ENCODE measurements at regions not wholly inside any gene's neighbourhood (a gene's known extent, or its start where the extent isn't known, plus 50 kb on each side); places are given as distances from the start of the nearest gene placed in this dataset.
"Not testable (repeated sequence)": the region's sequence is repeated elsewhere in the genome, so short reads cannot be mapped to it uniquely, and the experiment has no call there.

- Mint-ChIP-seq H3K4me3 (no peak overlapping the region), H3K36me3 (no peaks in the 10 kb centered on the region), H3K4me1 (ENCODE audit: low read depth in 2 of 2) (no peaks in the 10 kb centered on the region), H3K27me3 (no peaks in the 10 kb centered on the region), H3K9me3 (peaks cover 11% of the 10 kb centered on the region), H3K27ac (no peak overlapping the region)
- DNase-seq (ENCODE audit: low spot score) (no peak), ATAC-seq (no peak)
Observed at GRCh38 chr13:34719060-34719875, 222.8 kb upstream of the NBEA start.

GRCh38 chr13:34720618-34721017 lies 221.5 kb upstream of the NBEA start:
- Mint-ChIP-seq H3K27ac (no peak overlapping the region), H3K36me3 (no peaks in the 10 kb centered on the region), H3K27me3 (no peaks in the 10 kb centered on the region), H3K9me3 (peaks cover 9% of the 10 kb centered on the region), H3K4me1 (ENCODE audit: low read depth in 2 of 2) (no peaks in the 10 kb centered on the region), H3K4me3 (no peak overlapping the region)
- DNase-seq (ENCODE audit: low spot score) (no peak), ATAC-seq (no peak)

- H3K36me3 Mint-ChIP-seq = no peaks in the 10 kb centered on the region
- no peak overlapping the region for H3K4me3 Mint-ChIP-seq
- ATAC-seq (no peak), DNase-seq (ENCODE audit: low spot score) (no peak)
- H3K27me3 Mint-ChIP-seq = no peaks in the 10 kb centered on the region
- peaks cover 9% of the 10 kb centered on the region for H3K9me3 Mint-ChIP-seq
- H3K4me1 Mint-ChIP-seq (ENCODE audit: low read depth in 2 of 2) = no peaks in the 10 kb centered on the region
- no peak overlapping the region for H3K27ac Mint-ChIP-seq
Observed at GRCh38 chr13:34721631-34722595, 220.2 kb upstream of the NBEA start.

DNA sequence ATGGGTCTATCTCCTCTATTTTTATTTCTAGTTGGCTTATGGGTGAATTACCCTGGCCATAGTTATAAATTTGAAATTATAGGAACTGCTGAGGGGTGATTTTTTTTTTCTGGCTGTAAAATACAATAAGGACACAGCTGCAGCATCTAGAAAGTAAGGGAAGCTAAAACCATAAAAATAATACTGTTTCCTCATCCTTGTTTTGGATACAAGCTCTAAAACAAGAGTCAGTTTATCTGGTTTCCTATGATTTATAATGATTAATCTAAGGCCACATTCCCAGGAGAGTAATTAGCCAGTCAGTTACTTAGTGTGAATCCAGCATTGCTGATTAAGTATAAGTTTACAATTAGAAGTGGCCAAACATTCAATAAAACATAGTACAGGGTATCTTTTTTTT lies 219.1 kb upstream of the NBEA start:
- Mint-ChIP-seq H3K4me3 (no peak overlapping the region), H3K27me3 (no peaks in the 10 kb centered on the region), H3K4me1 (ENCODE audit: low read depth in 2 of 2) (no peaks in the 10 kb centered on the region), H3K27ac (no peak overlapping the region), H3K36me3 (no peaks in the 10 kb centered on the region), H3K9me3 (peaks cover 3% of the 10 kb centered on the region)
- DNase-seq (ENCODE audit: low spot score) = no peak
- no peak for ATAC-seq

DNA sequence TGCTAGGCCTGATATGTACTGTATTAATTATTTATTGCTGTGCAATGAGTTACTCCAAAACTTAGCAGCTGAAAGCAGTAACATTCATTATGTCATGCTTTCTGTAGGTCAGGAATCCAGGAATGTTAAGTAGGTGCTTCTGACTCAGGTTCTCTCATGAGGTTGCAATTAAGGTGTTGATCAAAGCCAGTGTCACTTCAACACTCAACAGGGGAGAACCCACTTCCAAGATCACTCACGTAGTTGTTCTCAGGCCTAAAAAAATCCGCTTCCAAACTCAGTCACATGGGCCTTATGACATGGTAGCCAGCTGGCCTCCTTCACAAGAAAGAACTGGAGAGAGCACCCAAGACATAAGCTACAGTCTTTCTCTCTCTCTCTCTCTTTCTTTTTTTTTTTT lies 211.1 kb upstream of the NBEA start:
- H3K9me3 Mint-ChIP-seq = peaks cover 20% of the 10 kb centered on the region
- H3K4me1 Mint-ChIP-seq (ENCODE audit: low read depth in 2 of 2) = no peaks in the 10 kb centered on the region
- no peak overlapping the region for H3K4me3 Mint-ChIP-seq
- DNase-seq (ENCODE audit: low spot score) = no peak
- no peak for ATAC-seq
- H3K27ac Mint-ChIP-seq = no peak overlapping the region
- no peaks in the 10 kb centered on the region for H3K27me3 Mint-ChIP-seq
- no peaks in the 10 kb centered on the region for H3K36me3 Mint-ChIP-seq

GRCh38 chr13:34731486-34731885 lies 210.6 kb upstream of the NBEA start:
- H3K4me3 Mint-ChIP-seq = no peak overlapping the region

DNA sequence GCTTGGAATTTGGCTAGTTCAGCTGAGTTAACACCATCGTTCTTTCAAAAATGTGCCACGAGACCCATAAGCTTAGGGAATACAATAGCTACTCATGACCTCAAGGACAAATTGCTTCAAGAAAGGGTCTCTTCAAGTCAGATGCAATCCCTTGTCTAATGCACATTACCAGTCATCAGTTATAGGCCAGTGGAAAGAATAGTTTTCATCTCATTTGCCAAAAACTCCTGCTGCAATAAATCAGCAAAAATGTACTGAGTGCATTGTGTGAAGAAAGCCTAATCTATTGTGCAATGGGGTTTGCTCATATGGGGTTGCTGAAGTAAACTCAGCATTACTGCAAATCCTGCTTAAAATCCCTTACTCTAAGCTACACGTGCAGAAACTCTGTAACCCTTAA lies 208.3 kb upstream of the NBEA start:
- Mint-ChIP-seq H3K9me3 (peaks cover 17% of the 10 kb centered on the region), H3K4me3 (no peak overlapping the region), H3K27me3 (no peaks in the 10 kb centered on the region), H3K27ac (no peak overlapping the region), H3K4me1 (ENCODE audit: low read depth in 2 of 2) (no peaks in the 10 kb centered on the region), H3K36me3 (no peaks in the 10 kb centered on the region)
- DNase-seq (ENCODE audit: low spot score) (no peak), ATAC-seq (no peak)

More at GRCh38 chr13:34731486-34731885, 210.6 kb upstream of the NBEA start:
- ATAC-seq (no peak), DNase-seq (ENCODE audit: low spot score) (no peak)
- Mint-ChIP-seq H3K4me1 (ENCODE audit: low read depth in 2 of 2) (no peaks in the 10 kb centered on the region), H3K36me3 (no peaks in the 10 kb centered on the region), H3K9me3 (peaks cover 20% of the 10 kb centered on the region), H3K27me3 (no peaks in the 10 kb centered on the region), H3K27ac (no peak overlapping the region)

- DNase-seq (ENCODE audit: low spot score) (no peak), ATAC-seq (no peak)
- no peak overlapping the region for H3K4me3 Mint-ChIP-seq
- H3K4me1 Mint-ChIP-seq (ENCODE audit: low read depth in 2 of 2) = no peaks in the 10 kb centered on the region
- H3K9me3 Mint-ChIP-seq = peaks cover 10% of the 10 kb centered on the region
- no peak overlapping the region for H3K27ac Mint-ChIP-seq
- H3K27me3 Mint-ChIP-seq = no peaks in the 10 kb centered on the region
- H3K36me3 Mint-ChIP-seq = no peaks in the 10 kb centered on the region
Observed at GRCh38 chr13:34734932-34735331, 207.1 kb upstream of the NBEA start.

- Mint-ChIP-seq H3K9me3 (peaks cover 15% of the 10 kb centered on the region), H3K4me3 (no peak overlapping the region), H3K36me3 (no peaks in the 10 kb centered on the region), H3K27ac (no peak overlapping the region), H3K4me1 (ENCODE audit: low read depth in 2 of 2) (no peaks in the 10 kb centered on the region), H3K27me3 (no peaks in the 10 kb centered on the region)
- DNase-seq (ENCODE audit: low spot score) = no peak
- no peak for ATAC-seq
Observed at GRCh38 chr13:34738254-34738992, 203.6 kb upstream of the NBEA start.

- not testable (repeated sequence) for ATAC-seq; DNase-seq (ENCODE audit: low spot score); H3K4me3 Mint-ChIP-seq; H3K36me3 Mint-ChIP-seq; H3K27ac Mint-ChIP-seq; H3K4me1 Mint-ChIP-seq (ENCODE audit: low read depth in 2 of 2); H3K27me3 Mint-ChIP-seq
- peaks cover 27% of the 10 kb centered on the region for H3K9me3 Mint-ChIP-seq
Observed at GRCh38 chr13:34747056-34747455, 195.0 kb upstream of the NBEA start.

DNA sequence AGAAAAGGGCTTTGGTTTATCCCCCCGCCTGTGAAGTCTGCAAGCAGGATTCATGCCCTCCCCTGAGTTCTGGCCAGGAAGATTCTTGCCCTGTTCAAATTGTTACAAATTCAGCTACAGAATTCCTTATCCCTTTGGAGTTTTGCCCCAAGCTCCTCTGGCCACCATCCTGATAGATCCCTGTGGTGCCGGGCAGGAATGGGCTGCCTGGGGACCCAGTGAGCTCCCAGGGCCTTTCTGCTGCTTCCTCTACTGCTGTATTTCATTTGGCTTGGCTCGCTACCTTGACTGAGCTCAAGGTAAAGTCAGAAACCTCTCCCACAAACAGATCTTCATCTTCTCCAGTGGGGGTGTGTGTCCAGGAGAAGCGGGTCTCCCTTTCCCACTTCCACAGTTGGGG lies 194.6 kb upstream of the NBEA start:
- H3K36me3 Mint-ChIP-seq = no peaks in the 10 kb centered on the region
- H3K4me3 Mint-ChIP-seq = no peak overlapping the region
- H3K9me3 Mint-ChIP-seq = peaks cover 23% of the 10 kb centered on the region
- no peaks in the 10 kb centered on the region for H3K4me1 Mint-ChIP-seq (ENCODE audit: low read depth in 2 of 2)
- DNase-seq (ENCODE audit: low spot score) = no peak
- H3K27me3 Mint-ChIP-seq = no peaks in the 10 kb centered on the region
- ATAC-seq = no peak
- H3K27ac Mint-ChIP-seq = no peak overlapping the region

DNA sequence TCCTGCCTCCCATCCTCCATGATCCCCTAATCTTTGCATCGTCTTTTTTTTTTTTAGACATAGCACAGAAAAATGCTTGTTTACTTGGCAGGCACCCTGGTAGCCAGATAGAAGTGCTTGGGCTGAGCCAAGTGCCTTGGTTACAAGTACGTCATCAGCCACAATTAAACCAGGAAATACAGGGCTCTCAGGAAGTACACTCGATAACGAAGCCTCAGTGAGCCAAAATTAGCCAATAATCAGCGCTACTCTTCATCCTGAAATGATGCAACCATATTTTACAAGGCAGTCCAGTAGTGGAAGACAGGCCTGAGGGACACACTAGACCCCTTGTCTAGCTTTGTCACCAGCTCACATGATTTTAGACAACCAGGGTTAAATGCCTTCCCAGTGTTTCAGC lies 194.0 kb upstream of the NBEA start:
- no peak overlapping the region for H3K4me3 Mint-ChIP-seq
- peaks cover 18% of the 10 kb centered on the region for H3K9me3 Mint-ChIP-seq
- no peaks in the 10 kb centered on the region for H3K36me3 Mint-ChIP-seq
- H3K27me3 Mint-ChIP-seq = no peaks in the 10 kb centered on the region
- no peak for ATAC-seq
- H3K4me1 Mint-ChIP-seq (ENCODE audit: low read depth in 2 of 2) = no peaks in the 10 kb centered on the region
- no peak overlapping the region for H3K27ac Mint-ChIP-seq
- no peak for DNase-seq (ENCODE audit: low spot score)

GRCh38 chr13:34748596-34748995 lies 193.5 kb upstream of the NBEA start:
- DNase-seq (ENCODE audit: low spot score) = no peak
- Mint-ChIP-seq H3K9me3 (peaks cover 16% of the 10 kb centered on the region), H3K36me3 (no peaks in the 10 kb centered on the region), H3K27me3 (no peaks in the 10 kb centered on the region), H3K27ac (no peak overlapping the region), H3K4me3 (no peak overlapping the region), H3K4me1 (ENCODE audit: low read depth in 2 of 2) (no peaks in the 10 kb centered on the region)
- no peak for ATAC-seq

DNA sequence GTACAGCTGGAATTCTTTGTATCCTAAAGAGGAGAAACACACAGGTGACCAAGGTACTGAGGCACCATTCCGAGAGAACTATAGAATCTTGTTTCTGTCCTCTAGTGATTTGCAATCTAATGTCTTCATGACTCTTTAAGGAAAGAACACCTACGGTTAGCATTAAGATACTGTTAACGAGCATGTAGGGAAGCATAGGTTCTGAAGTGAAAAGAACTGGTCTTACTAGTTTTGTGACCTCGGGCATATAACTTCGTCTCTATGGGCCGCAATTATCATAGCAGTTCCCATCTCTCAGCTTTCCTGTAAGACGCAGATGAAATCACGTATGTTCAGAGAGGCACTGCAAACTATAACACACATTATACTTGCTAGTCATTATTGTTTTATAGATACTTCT lies 193.0 kb upstream of the NBEA start:
- Mint-ChIP-seq H3K27ac (no peak overlapping the region), H3K4me3 (no peak overlapping the region), H3K36me3 (no peaks in the 10 kb centered on the region), H3K27me3 (no peaks in the 10 kb centered on the region), H3K4me1 (ENCODE audit: low read depth in 2 of 2) (no peaks in the 10 kb centered on the region), H3K9me3 (peaks cover 14% of the 10 kb centered on the region)
- ATAC-seq = no peak
- no peak for DNase-seq (ENCODE audit: low spot score)
